Neural progenitor cell (in vitro differentiated cells): ENCODE measurements at regions not wholly inside any gene's neighbourhood (a gene's known extent, or its start where the extent isn't known, plus 50 kb on each side); places are given as distances from the start of the nearest gene placed in this dataset.

Experiments used
- DNase-seq: peaks from one replicate; pipeline ENCODE4 v3.0.0-alpha.2; 2016; ENCODE audit warnings: low spot score
- H2AFZ ChIP-seq: fragments of 200-600 bp; sonication (generic); replicated peaks from 2 replicates; pipeline ENCODE4 v1.6.1; 2016; ENCODE audit warnings: antibody characterized with exemption
- H3F3A ChIP-seq: fragments of 200-600 bp; sonication (generic); 2 replicates; pipeline ENCODE4 v1.6.1; 2016; ENCODE audit warnings: antibody characterized with exemption, low read depth
- H3K27ac ChIP-seq: fragments of 200-600 bp; sonication (generic); 2 replicates; pipeline ENCODE4 v1.5.1; 2016; ENCODE audit warnings: mild to moderate bottlenecking
- H3K27me3 ChIP-seq: fragments of 200-600 bp; sonication (generic); 2 replicates; pipeline ENCODE4 v1.6.1; 2016; ENCODE audit warnings: mild to moderate bottlenecking, moderate library complexity
- H3K36me3 ChIP-seq: fragments of 200-600 bp; sonication (generic); 2 replicates; pipeline ENCODE4 v1.5.1; 2016
- H3K4me1 ChIP-seq: fragments of 200-600 bp; sonication (generic); 2 replicates; pipeline ENCODE4 v1.6.1; 2016; ENCODE audit warnings: mixed run types
- H3K4me2 ChIP-seq: fragments of 200-600 bp; sonication (generic); 2 replicates; pipeline ENCODE4 v1.6.1; 2016
- H3K4me3 ChIP-seq: fragments of 200-600 bp; sonication (generic); 2 replicates; pipeline ENCODE4 v1.5.1; 2016
- H3K79me2 ChIP-seq: fragments of 200-600 bp; sonication (generic); 2 replicates; pipeline ENCODE4 v1.6.1; 2016; ENCODE audit warnings: low read depth
- H3K9ac ChIP-seq: fragments of 200-600 bp; sonication (generic); 2 replicates; pipeline ENCODE4 v1.6.1; 2016
- H3K9me3 ChIP-seq: fragments of 200-600 bp; sonication (generic); 2 replicates; pipeline ENCODE4 v1.5.1; 2016; ENCODE audit warnings: low read depth
- H4K20me1 ChIP-seq: fragments of 200-600 bp; sonication (generic); 2 replicates; pipeline ENCODE4 v1.6.1; 2016; ENCODE audit warnings: low read depth
- H3K27ac Mint-ChIP-seq: 3 replicates; pipeline ENCODE4 v1.8.0; 2021; ENCODE audit warnings: mixed read lengths
- H3K27me3 Mint-ChIP-seq: 2 replicates; pipeline ENCODE4 v1.8.0; 2022; ENCODE audit warnings: low read depth, mild to moderate bottlenecking, inconsistent platforms, moderate library complexity, mixed read lengths; ENCODE audit not compliant: insufficient read depth
- H3K36me3 Mint-ChIP-seq: 3 replicates; pipeline ENCODE4 v1.8.0; 2021; ENCODE audit warnings: mixed read lengths
- H3K4me1 Mint-ChIP-seq: 3 replicates; pipeline ENCODE4 v1.8.0; 2021; ENCODE audit warnings: mixed read lengths
- H3K4me3 Mint-ChIP-seq: 3 replicates; pipeline ENCODE4 v1.8.0; 2021; ENCODE audit warnings: mild to moderate bottlenecking, moderate library complexity, mixed read lengths
- H3K9me3 Mint-ChIP-seq: 3 replicates; pipeline ENCODE4 v1.8.0; 2020; ENCODE audit warnings: mixed read lengths
- CTCF ChIP-seq: fragments of 200-600 bp; sonication (generic); IDR thresholded peaks from 2 replicates; pipeline ENCODE4 v1.5.1; 2017; ENCODE audit warnings: antibody characterized with exemption, mild to moderate bottlenecking
- EZH2 ChIP-seq: fragments of 200-600 bp; sonication (generic); IDR thresholded peaks from 2 replicates; pipeline ENCODE4 v1.6.1; 2017; ENCODE audit warnings: antibody characterized with exemption, mild to moderate bottlenecking, moderate library complexity
- EZH2phosphoT487 ChIP-seq: fragments of 200-600 bp; sonication (generic); IDR thresholded peaks from 2 replicates; pipeline ENCODE4 v1.6.1; 2017; ENCODE audit warnings: antibody characterized with exemption

GRCh38 chr4:171221181-171221580 is 592.0 kb upstream of the GALNTL6 start:
- no peak for TF ChIP-seq EZH2
- no peak for TF ChIP-seq CTCF
- no peak for TF ChIP-seq EZH2phosphoT487
- Mint-ChIP-seq H3K27ac (no peak overlapping the region), H3K9me3 (no peaks in the 10 kb centered on the region), H3K4me1 (peaks cover 2% of the 10 kb centered on the region), H3K27me3 (no peaks in the 10 kb centered on the region), H3K4me3 (no peak overlapping the region), H3K36me3 (no peaks in the 10 kb centered on the region)
- Histone ChIP-seq H3K4me1 (no peaks in the 10 kb centered on the region), H3K9me3 (no peaks in the 10 kb centered on the region), H3K79me2 (no peaks in the 10 kb centered on the region), H3F3A (no peaks in the 10 kb centered on the region), H3K27me3 (no peaks in the 10 kb centered on the region), H4K20me1 (no peaks in the 10 kb centered on the region), H2AFZ (no peak overlapping the region), H3K36me3 (no peaks in the 10 kb centered on the region), H3K4me3 (no peak overlapping the region), H3K27ac (no peak overlapping the region), H3K4me2 (no peak overlapping the region), H3K9ac (no peak overlapping the region)
- no peak for DNase-seq

- Mint-ChIP-seq H3K4me3 (no peak overlapping the region), H3K9me3 (no peaks in the 10 kb centered on the region), H3K27me3 (peaks cover 2% of the 10 kb centered on the region), H3K27ac (no peak overlapping the region), H3K36me3 (no peaks in the 10 kb centered on the region), H3K4me1 (peaks cover 7% of the 10 kb centered on the region)
- no peak for DNase-seq
- no peaks in the 10 kb centered on the region for H3F3A ChIP-seq
- H3K27ac ChIP-seq: no peak overlapping the region
- no peaks in the 10 kb centered on the region for H3K36me3 ChIP-seq
- H4K20me1 ChIP-seq: no peaks in the 10 kb centered on the region
- no peak overlapping the region for H3K4me2 ChIP-seq
- no peaks in the 10 kb centered on the region for H3K4me1 ChIP-seq
- H3K9ac ChIP-seq: no peak overlapping the region
- no peak overlapping the region for H2AFZ ChIP-seq
- no peaks in the 10 kb centered on the region for H3K9me3 ChIP-seq
- no peaks in the 10 kb centered on the region for H3K27me3 ChIP-seq
- H3K4me3 ChIP-seq: no peak overlapping the region
- H3K79me2 ChIP-seq: no peaks in the 10 kb centered on the region
- TF ChIP-seq EZH2 (no peak), CTCF (no peak)
These were observed 609.8 kb upstream of the GALNTL6 start for GRCh38 chr4:171203425-171203824.

- TF ChIP-seq EZH2: no peak
- TF ChIP-seq CTCF: no peak
- Histone ChIP-seq H3F3A (no peaks in the 10 kb centered on the region), H4K20me1 (no peaks in the 10 kb centered on the region), H3K36me3 (no peaks in the 10 kb centered on the region), H3K4me3 (no peak overlapping the region), H3K27me3 (no peaks in the 10 kb centered on the region), H3K4me1 (no peaks in the 10 kb centered on the region), H3K27ac (no peak overlapping the region), H3K79me2 (no peaks in the 10 kb centered on the region), H3K9me3 (no peaks in the 10 kb centered on the region), H2AFZ (no peak overlapping the region), H3K4me2 (no peak overlapping the region), H3K9ac (no peak overlapping the region)
- Mint-ChIP-seq H3K27ac (no peak overlapping the region), H3K4me1 (peaks cover 7% of the 10 kb centered on the region), H3K36me3 (no peaks in the 10 kb centered on the region), H3K4me3 (no peak overlapping the region), H3K9me3 (no peaks in the 10 kb centered on the region), H3K27me3 (peaks cover 2% of the 10 kb centered on the region)
- DNase-seq: no peak
These were observed 610.3 kb upstream of the GALNTL6 start for GRCh38 chr4:171202908-171203307.

GRCh38 chr4:171186700-171187099 is 626.5 kb upstream of the GALNTL6 start:
- no peak overlapping the region for H3K27ac ChIP-seq
- Mint-ChIP-seq H3K27ac (no peak overlapping the region), H3K4me3 (no peak overlapping the region)

More at GRCh38 chr4:171186700-171187099, 626.5 kb upstream of the GALNTL6 start:
- H3F3A ChIP-seq: no peaks in the 10 kb centered on the region
- H3K27me3 Mint-ChIP-seq: no peaks in the 10 kb centered on the region
- no peaks in the 10 kb centered on the region for H3K27me3 ChIP-seq
- no peaks in the 10 kb centered on the region for H3K79me2 ChIP-seq
- no peaks in the 10 kb centered on the region for H3K36me3 Mint-ChIP-seq
- TF ChIP-seq CTCF: no peak
- no peak for TF ChIP-seq EZH2phosphoT487
- TF ChIP-seq EZH2: no peak
- peak; percentile 6 for DNase-seq
- no peaks in the 10 kb centered on the region for H3K9me3 ChIP-seq
- H2AFZ ChIP-seq: no peak overlapping the region
- H3K9ac ChIP-seq: no peak overlapping the region
- no peaks in the 10 kb centered on the region for H3K9me3 Mint-ChIP-seq
- H3K4me3 ChIP-seq: no peak overlapping the region
- no peaks in the 10 kb centered on the region for H3K36me3 ChIP-seq
- H3K4me1 Mint-ChIP-seq: no peaks in the 10 kb centered on the region
- H3K4me2 ChIP-seq: no peak overlapping the region
- no peaks in the 10 kb centered on the region for H4K20me1 ChIP-seq
- no peaks in the 10 kb centered on the region for H3K4me1 ChIP-seq
